ENCODE measurements at regions not wholly inside any gene's neighbourhood (a gene's known extent, or its start where the extent isn't known, plus 50 kb on each side); places are given as distances from the start of the nearest gene placed in this dataset.

- no peak overlapping the region for H3K4me3 ChIP-seq (ENCODE audit: low read depth, low read length)
- no peak for TF ChIP-seq CTCF (IDR thresholded peaks at IDR 0.05; ENCODE audit: insufficient read depth, low read length, poor library complexity, severe bottlenecking)
- no peak for DNase-seq (ENCODE audit: low read depth)
- H3K27me3 ChIP-seq (ENCODE audit: control insufficient read depth, insufficient read depth, low read length) = no peaks in the 10 kb centered on the region
- no peaks in the 10 kb centered on the region for H3K36me3 ChIP-seq (ENCODE audit: control insufficient read depth, insufficient read depth, low read length)
Measured at GRCh38 chr3:34146596-34146995, 348.2 kb downstream of the PDCD6IP start.

GRCh38 chr3:34150992-34151391 is 352.6 kb downstream of the PDCD6IP start:
- no peaks in the 10 kb centered on the region for H3K36me3 ChIP-seq (ENCODE audit: control insufficient read depth, insufficient read depth, low read length)
- no peaks in the 10 kb centered on the region for H3K27me3 ChIP-seq (ENCODE audit: control insufficient read depth, insufficient read depth, low read length)
- TF ChIP-seq CTCF (IDR thresholded peaks at IDR 0.05; ENCODE audit: insufficient read depth, low read length, poor library complexity, severe bottlenecking) = no peak
- no peak overlapping the region for H3K4me3 ChIP-seq (ENCODE audit: low read depth, low read length)
- DNase-seq (ENCODE audit: low read depth) = no peak

GRCh38 chr3:34152656-34153055 is 354.2 kb downstream of the PDCD6IP start:
- Histone ChIP-seq H3K36me3 (ENCODE audit: control insufficient read depth, insufficient read depth, low read length) (no peaks in the 10 kb centered on the region), H3K4me3 (ENCODE audit: low read depth, low read length) (no peak overlapping the region), H3K27me3 (ENCODE audit: control insufficient read depth, insufficient read depth, low read length) (no peaks in the 10 kb centered on the region)
- no peak for DNase-seq (ENCODE audit: low read depth)
- no peak for TF ChIP-seq CTCF (IDR thresholded peaks at IDR 0.05; ENCODE audit: insufficient read depth, low read length, poor library complexity, severe bottlenecking)

- DNase-seq (ENCODE audit: low read depth) = no peak
- TF ChIP-seq CTCF (IDR thresholded peaks at IDR 0.05; ENCODE audit: insufficient read depth, low read length, poor library complexity, severe bottlenecking) = no peak
- H3K4me3 ChIP-seq (ENCODE audit: low read depth, low read length) = no peak overlapping the region
- no peaks in the 10 kb centered on the region for H3K36me3 ChIP-seq (ENCODE audit: control insufficient read depth, insufficient read depth, low read length)
- H3K27me3 ChIP-seq (ENCODE audit: control insufficient read depth, insufficient read depth, low read length) = no peaks in the 10 kb centered on the region
Measured at GRCh38 chr3:34155108-34155507, 356.7 kb downstream of the PDCD6IP start.

GRCh38 chr3:34155666-34156065 is 357.2 kb downstream of the PDCD6IP start:
- TF ChIP-seq CTCF (IDR thresholded peaks at IDR 0.05; ENCODE audit: insufficient read depth, low read length, poor library complexity, severe bottlenecking) = no peak
- no peaks in the 10 kb centered on the region for H3K36me3 ChIP-seq (ENCODE audit: control insufficient read depth, insufficient read depth, low read length)

GRCh38 chr3:34157491-34157890 is 359.1 kb downstream of the PDCD6IP start:
- H3K36me3 ChIP-seq (ENCODE audit: control insufficient read depth, insufficient read depth, low read length) = no peaks in the 10 kb centered on the region
- no peaks in the 10 kb centered on the region for H3K27me3 ChIP-seq (ENCODE audit: control insufficient read depth, insufficient read depth, low read length)
- TF ChIP-seq CTCF (IDR thresholded peaks at IDR 0.05; ENCODE audit: insufficient read depth, low read length, poor library complexity, severe bottlenecking) = no peak
- H3K4me3 ChIP-seq (ENCODE audit: low read depth, low read length) = no peak overlapping the region
- no peak for DNase-seq (ENCODE audit: low read depth)

More at GRCh38 chr3:34155666-34156065, 357.2 kb downstream of the PDCD6IP start:
- Histone ChIP-seq H3K27me3 (ENCODE audit: control insufficient read depth, insufficient read depth, low read length) (no peaks in the 10 kb centered on the region), H3K4me3 (ENCODE audit: low read depth, low read length) (no peak overlapping the region)
- no peak for DNase-seq (ENCODE audit: low read depth)
